Trophoblast cell (in vitro differentiated cells and primary cell): ENCODE measurements at regions not wholly inside any gene's neighbourhood (a gene's known extent, or its start where the extent isn't known, plus 50 kb on each side); places are given as distances from the start of the nearest gene placed in this dataset.
"Not testable (repeated sequence)": the region's sequence is repeated elsewhere in the genome, so short reads cannot be mapped to it uniquely, and the experiment has no call there.

Experiments used
- DNase-seq, 2 donors: peaks; one replicate each; pipeline ENCODE4 v3.0.0-alpha.2; 2016
- H2AFZ ChIP-seq: 2 replicates; pipeline ENCODE4 v1.6.1; 2013; ENCODE audit warnings: low read length, moderate library complexity, mild to moderate bottlenecking; ENCODE audit not compliant: insufficient read depth, poor library complexity
- H2AK5ac ChIP-seq: 2 replicates; pipeline ENCODE4 v1.6.1; 2013; ENCODE audit warnings: mild to moderate bottlenecking, low read length
- H2BK120ac ChIP-seq: 2 replicates; pipeline ENCODE4 v1.6.1; 2013; ENCODE audit warnings: low read length, mild to moderate bottlenecking, moderate library complexity; ENCODE audit not compliant: insufficient read depth, poor library complexity
- H2BK12ac ChIP-seq: 2 replicates; pipeline ENCODE4 v1.6.1; 2013; ENCODE audit warnings: mild to moderate bottlenecking, low read length, moderate library complexity
- H2BK5ac ChIP-seq: 2 replicates; pipeline ENCODE4 v1.6.1; 2013; ENCODE audit warnings: low read length, low read depth, moderate library complexity, mild to moderate bottlenecking; ENCODE audit not compliant: poor library complexity
- H3K14ac ChIP-seq: 2 replicates; pipeline ENCODE4 v1.6.1; 2013; ENCODE audit warnings: mild to moderate bottlenecking, low read length
- H3K18ac ChIP-seq: 2 replicates; pipeline ENCODE4 v1.6.1; 2013; ENCODE audit warnings: mild to moderate bottlenecking, low read length
- H3K23ac ChIP-seq: 2 replicates; pipeline ENCODE4 v1.6.1; 2013; ENCODE audit warnings: low read length
- H3K27ac ChIP-seq: 2 replicates; pipeline ENCODE4 v1.5.1; 2013; ENCODE audit warnings: low read depth, mild to moderate bottlenecking, inconsistent platforms, low read length, moderate library complexity
- H3K27me3 ChIP-seq: 2 replicates; pipeline ENCODE4 v1.6.1; 2013; ENCODE audit warnings: inconsistent platforms, mild to moderate bottlenecking, low read length, moderate library complexity; ENCODE audit not compliant: insufficient read depth
- H3K36me3 ChIP-seq, 2 experiments: 1 replicate in 1 of 2; 2 replicates in 1 of 2; pipeline ENCODE4 v1.6.1; 2013; ENCODE audit warnings: low read length in 2 of 2, mild to moderate bottlenecking in 2 of 2, moderate library complexity in 1 of 2; ENCODE audit not compliant: insufficient read depth in 2 of 2, control insufficient read depth in 1 of 2
- H3K4ac ChIP-seq: 2 replicates; pipeline ENCODE4 v1.6.1; 2013; ENCODE audit warnings: low read depth, mild to moderate bottlenecking, low read length, moderate library complexity
- H3K4me1 ChIP-seq, 2 experiments: 1 replicate in 1 of 2; 2 replicates in 1 of 2; pipeline ENCODE4 v1.6.1; 2013; ENCODE audit warnings: low read length in 2 of 2, mild to moderate bottlenecking in 2 of 2, moderate library complexity in 1 of 2; ENCODE audit not compliant: insufficient read depth in 2 of 2, control insufficient read depth in 1 of 2
- H3K4me2 ChIP-seq: 2 replicates; pipeline ENCODE4 v1.6.1; 2013; ENCODE audit warnings: inconsistent platforms, mild to moderate bottlenecking, low read length, moderate library complexity
- H3K4me3 ChIP-seq: 2 replicates; pipeline ENCODE4 v1.5.1; 2013; ENCODE audit warnings: mild to moderate bottlenecking, low read depth, low read length, inconsistent platforms
- H3K79me1 ChIP-seq: one replicate; pipeline ENCODE4 v1.6.1; 2013; ENCODE audit warnings: low read length
- H3K79me2 ChIP-seq: 2 replicates; pipeline ENCODE4 v1.6.1; 2013; ENCODE audit warnings: low read length, mild to moderate bottlenecking; ENCODE audit not compliant: control insufficient read depth, insufficient read depth, poor library complexity
- H3K9ac ChIP-seq: 2 replicates; pipeline ENCODE4 v1.6.1; 2013; ENCODE audit warnings: mild to moderate bottlenecking, low read length
- H3K9me3 ChIP-seq: 2 replicates; pipeline ENCODE4 v1.6.1; 2013; ENCODE audit warnings: low read depth, mild to moderate bottlenecking, control low read depth, inconsistent platforms, low read length; ENCODE audit not compliant: insufficient read depth
- H4K12ac ChIP-seq: 2 replicates; pipeline ENCODE4 v1.6.1; 2013; ENCODE audit warnings: low read depth, mild to moderate bottlenecking, low read length, moderate library complexity
- H4K8ac ChIP-seq: 2 replicates; pipeline ENCODE4 v1.6.1; 2013; ENCODE audit warnings: low read depth, mild to moderate bottlenecking, low read length, moderate library complexity
- H4K91ac ChIP-seq: one replicate; pipeline ENCODE4 v1.6.1; 2013; ENCODE audit warnings: low read depth, mild to moderate bottlenecking, low read length, moderate library complexity
- WGBS: extraction: QIAGEN DNeasy Blood & Tissue Kit; methylation state at CpG from one replicate; pipeline ENCODE4 v1.1.7; 2013; ENCODE audit warnings: missing lambda C conversion rate; ENCODE audit not compliant: insufficient read length, insufficient coverage; ENCODE audit errors: extremely low coverage; 5-methylcytosine and 5-hydroxymethylcytosine counted together

GRCh38 chr5:118577621-118578020 is 410.7 kb downstream of the DTWD2 start:
- H4K91ac ChIP-seq: no peak overlapping the region
- H2BK120ac ChIP-seq: no peak overlapping the region
- H4K8ac ChIP-seq: no peak overlapping the region
- H3K27ac ChIP-seq: no peak overlapping the region
- no peaks in the 10 kb centered on the region for H3K79me2 ChIP-seq
- H3K23ac ChIP-seq: no peak overlapping the region
- no peak overlapping the region for H3K18ac ChIP-seq
- H3K4me2 ChIP-seq: no peak overlapping the region
- no peak overlapping the region for H2BK12ac ChIP-seq
- no peak overlapping the region for H3K14ac ChIP-seq
- H4K12ac ChIP-seq: no peak overlapping the region
- no peak overlapping the region for H3K4ac ChIP-seq
- H3K9ac ChIP-seq: no peak overlapping the region
- H2AFZ ChIP-seq: no peak overlapping the region
- no peak overlapping the region for H2BK5ac ChIP-seq
- H3K4me1 ChIP-seq: no peaks in the 10 kb centered on the region
- no peak for DNase-seq
- no peak overlapping the region for H3K4me3 ChIP-seq
- no peaks in the 10 kb centered on the region for H3K79me1 ChIP-seq
- no CpG with 5 or more reads among the region's 1 CpG for WGBS
- no peaks in the 10 kb centered on the region for H3K27me3 ChIP-seq
- H3K9me3 ChIP-seq: no peaks in the 10 kb centered on the region
- H2AK5ac ChIP-seq: no peak overlapping the region
- no peaks in the 10 kb centered on the region for H3K36me3 ChIP-seq

- H3K36me3 ChIP-seq, H3K9me3 ChIP-seq, DNase-seq, H2BK12ac ChIP-seq, H3K4me2 ChIP-seq, H2AFZ ChIP-seq, H4K91ac ChIP-seq, H3K18ac ChIP-seq, H2BK120ac ChIP-seq, H3K27ac ChIP-seq, H3K9ac ChIP-seq, H4K8ac ChIP-seq, H3K23ac ChIP-seq, H3K4ac ChIP-seq, H4K12ac ChIP-seq, H3K79me2 ChIP-seq, H3K4me3 ChIP-seq, H3K79me1 ChIP-seq, H3K4me1 ChIP-seq, H2BK5ac ChIP-seq, H3K27me3 ChIP-seq, H3K14ac ChIP-seq, H2AK5ac ChIP-seq: not testable (repeated sequence)
- WGBS: no CpG with 5 or more reads among the region's 2 CpGs
Measured at GRCh38 chr5:118570276-118570675, 418.1 kb downstream of the DTWD2 start.

GRCh38 chr5:118569596-118569995 is 418.8 kb downstream of the DTWD2 start:
- not testable (repeated sequence) for H3K4me1 ChIP-seq, H3K36me3 ChIP-seq, H3K23ac ChIP-seq, H4K91ac ChIP-seq, H2AK5ac ChIP-seq, H3K4me2 ChIP-seq, H3K27me3 ChIP-seq, H2AFZ ChIP-seq, H2BK5ac ChIP-seq, H3K79me1 ChIP-seq, H4K12ac ChIP-seq, H3K79me2 ChIP-seq, DNase-seq, H2BK12ac ChIP-seq, H4K8ac ChIP-seq, H3K4me3 ChIP-seq, H3K9me3 ChIP-seq, H3K27ac ChIP-seq, H3K9ac ChIP-seq, H3K18ac ChIP-seq, H3K4ac ChIP-seq, H2BK120ac ChIP-seq, H3K14ac ChIP-seq
- WGBS: no CpG with 5 or more reads among the region's 1 CpG

- Histone ChIP-seq H3K4ac (no peak overlapping the region), H3K23ac (no peak overlapping the region), H2BK12ac (no peak overlapping the region), H3K18ac (no peak overlapping the region), H2AFZ (no peak overlapping the region), H3K4me2 (no peak overlapping the region), H3K14ac (no peak overlapping the region), H4K12ac (no peak overlapping the region), H2AK5ac (no peak overlapping the region), H3K79me2 (no peaks in the 10 kb centered on the region), H2BK5ac (no peak overlapping the region), H3K36me3 (no peaks in the 10 kb centered on the region), H3K27ac (no peak overlapping the region), H3K79me1 (no peaks in the 10 kb centered on the region), H3K9ac (no peak overlapping the region), H2BK120ac (no peak overlapping the region), H3K4me1 (no peaks in the 10 kb centered on the region), H3K9me3 (no peaks in the 10 kb centered on the region), H3K27me3 (no peaks in the 10 kb centered on the region), H3K4me3 (no peak overlapping the region), H4K91ac (no peak overlapping the region), H4K8ac (no peak overlapping the region)
- no peak for DNase-seq
- WGBS: no CpG with 5 or more reads among the region's 12 CpGs
Measured at GRCh38 chr5:118565335-118565971, 422.9 kb downstream of the DTWD2 start.
